Tibial nerve (tissue), 4 donors: ENCODE measurements at regions not wholly inside any gene's neighbourhood (a gene's known extent, or its start where the extent isn't known, plus 50 kb on each side); places are given as distances from the start of the nearest gene placed in this dataset.

Experiments used
- DNase-seq, 2 donors: peaks; one replicate each; pipeline ENCODE4 v3.0.0-alpha.2; 2019; ENCODE audit warnings: low spot score in 2 of 2
- H3K27ac ChIP-seq, 4 donors: fragments of 200-600 bp; sonication (generic) in 3 of 4; one replicate each; pipeline ENCODE4 v1.5.1; 2017 to 2019; ENCODE audit warnings: mild to moderate bottlenecking in 1 of 4
- H3K27me3 ChIP-seq, 2 donors: fragments of 200-600 bp; sonication (generic) in 1 of 2; one replicate each; pipeline versions ENCODE4 v1.5.1 to v1.6.0; 2017 to 2019
- H3K36me3 ChIP-seq, 3 donors: fragments of 200-600 bp; sonication (generic); one replicate each; pipeline ENCODE4 v1.5.1; 2018 to 2019
- H3K4me1 ChIP-seq, 4 donors: fragments of 200-600 bp; sonication (generic) in 3 of 4; one replicate each; pipeline ENCODE4 v1.5.1; 2017 to 2019
- H3K4me3 ChIP-seq, 4 donors: fragments of 200-600 bp; sonication (generic) in 3 of 4; one replicate each; pipeline ENCODE4 v1.5.1; 2017 to 2019; ENCODE audit warnings: mild to moderate bottlenecking in 1 of 4, moderate library complexity in 1 of 4
- H3K9me3 ChIP-seq, 4 donors: fragments of 200-600 bp; sonication (generic) in 3 of 4; one replicate each; pipeline ENCODE4 v1.5.1; 2017 to 2019
- CTCF ChIP-seq, 5 experiments: fragments of 200-600 bp in 3 of 5; fragments of 450-650 bp in 2 of 5; sonication (generic) in 3 of 5; IDR thresholded peaks; one replicate each; pipeline ENCODE4 v1.5.1; 2016 to 2019; ENCODE audit warnings: antibody characterized with exemption in 5 of 5, mild to moderate bottlenecking in 3 of 5, moderate library complexity in 2 of 5
- EP300 ChIP-seq, 2 donors: sonication (generic); formaldehyde crosslinking; IDR thresholded peaks; one replicate each; pipeline ENCODE4 v1.6.1; 2017; ENCODE audit warnings: antibody characterized with exemption in 2 of 2, mild to moderate bottlenecking in 1 of 2
- POLR2A ChIP-seq, 2 donors: fragments of 450-650 bp; IDR thresholded peaks; one replicate each; pipeline ENCODE4 v1.6.1; 2017; ENCODE audit warnings: antibody characterized with exemption in 2 of 2, mild to moderate bottlenecking in 2 of 2, moderate library complexity in 2 of 2
- WGBS, 2 donors: methylation state at CpG; one replicate each; pipeline ENCODE4 v1.1.5; 2018; 5-methylcytosine and 5-hydroxymethylcytosine counted together

GRCh38 chr6:44650947-44651346, 263.4 kb downstream of the CDC5L start:
- TF ChIP-seq CTCF (IDR thresholded peaks at IDR 0.05) = no peak
- no peak for TF ChIP-seq POLR2A (IDR thresholded peaks at IDR 0.05)
- no peak for TF ChIP-seq EP300 (IDR thresholded peaks at IDR 0.05)
- 87 to 94% methylated on average over 5 of the region's 5 CpGs for WGBS, 2 donors
- Histone ChIP-seq H3K4me1 (peaks cover 0 to 14% (median 1%) of the 10 kb centered on the region in 4 donors), H3K9me3 (no peaks in the 10 kb centered on the region), H3K27me3 (no peaks in the 10 kb centered on the region), H3K36me3 (no peaks in the 10 kb centered on the region), H3K4me3 (no peak overlapping the region), H3K27ac (no peak overlapping the region)
- DNase-seq = no peak

- H3K4me1 ChIP-seq = peaks cover 0 to 14% (median 1%) of the 10 kb centered on the region in 4 donors
- no peak overlapping the region for H3K27ac ChIP-seq
- WGBS, 2 donors = 80 to 84% methylated on average over 15 of the region's 15 CpGs
Measured at GRCh38 chr6:44651604-44652003, 264.1 kb downstream of the CDC5L start.

GRCh38 chr6:44652547-44652946, 265.0 kb downstream of the CDC5L start:
- H3K4me3 ChIP-seq = no peak overlapping the region
- no peaks in the 10 kb centered on the region for H3K36me3 ChIP-seq
- H3K9me3 ChIP-seq = no peaks in the 10 kb centered on the region
- TF ChIP-seq EP300 (IDR thresholded peaks at IDR 0.05) (no peak), CTCF (IDR thresholded peaks at IDR 0.05) (no peak), POLR2A (IDR thresholded peaks at IDR 0.05) (no peak)
- DNase-seq = no peak
- H3K27me3 ChIP-seq = no peaks in the 10 kb centered on the region
- no peak overlapping the region for H3K27ac ChIP-seq
- 93 to 100% methylated on average over 1 of the region's 1 CpG for WGBS, 2 donors
- H3K4me1 ChIP-seq = peaks cover 0 to 14% (median 1%) of the 10 kb centered on the region in 4 donors

More at GRCh38 chr6:44651604-44652003, 264.1 kb downstream of the CDC5L start:
- Histone ChIP-seq H3K27me3 (no peaks in the 10 kb centered on the region), H3K4me3 (no peak overlapping the region), H3K36me3 (no peaks in the 10 kb centered on the region), H3K9me3 (no peaks in the 10 kb centered on the region)
- TF ChIP-seq EP300 (IDR thresholded peaks at IDR 0.05) = no peak
- DNase-seq = no peak

GRCh38 chr6:44653091-44653490, 265.6 kb downstream of the CDC5L start:
- no peaks in the 10 kb centered on the region for H3K9me3 ChIP-seq
- no peak overlapping the region for H3K27ac ChIP-seq
- H3K27me3 ChIP-seq = no peaks in the 10 kb centered on the region
- peaks cover 0 to 14% (median 1%) of the 10 kb centered on the region in 4 donors for H3K4me1 ChIP-seq
- H3K4me3 ChIP-seq = no peak overlapping the region
- TF ChIP-seq EP300 (IDR thresholded peaks at IDR 0.05) = no peak
- no peak for TF ChIP-seq POLR2A (IDR thresholded peaks at IDR 0.05)
- no peak for TF ChIP-seq CTCF (IDR thresholded peaks at IDR 0.05)
- WGBS, 2 donors = 93 to 97% methylated on average over 3 of the region's 3 CpGs
- no peak for DNase-seq
- no peaks in the 10 kb centered on the region for H3K36me3 ChIP-seq

- Histone ChIP-seq H3K4me1 (peaks cover 0 to 14% (median 1%) of the 10 kb centered on the region in 4 donors), H3K9me3 (no peaks in the 10 kb centered on the region), H3K27ac (no peak overlapping the region), H3K27me3 (no peaks in the 10 kb centered on the region), H3K36me3 (no peaks in the 10 kb centered on the region), H3K4me3 (no peak overlapping the region)
- WGBS, 2 donors = 23% methylated on average over 10 of the region's 10 CpGs
- DNase-seq = no peak
- TF ChIP-seq POLR2A (IDR thresholded peaks at IDR 0.05) = no peak
Measured at GRCh38 chr6:44653761-44654218, 266.3 kb downstream of the CDC5L start.

- Histone ChIP-seq H3K27ac (peak overlapping the region in 1 of 4 donors; percentile 41), H3K27me3 (no peaks in the 10 kb centered on the region), H3K4me1 (peaks cover 0 to 11% (median 1%) of the 10 kb centered on the region in 4 donors), H3K9me3 (no peaks in the 10 kb centered on the region), H3K36me3 (no peaks in the 10 kb centered on the region), H3K4me3 (no peak overlapping the region)
- TF ChIP-seq POLR2A (IDR thresholded peaks at IDR 0.05) (no peak), CTCF (IDR thresholded peaks at IDR 0.05) (peak; percentile 93 to 98 (median 96)), EP300 (IDR thresholded peaks at IDR 0.05) (peak; percentile 57 to 89)
- DNase-seq = peak; percentile 57 to 89
- WGBS, 2 donors = 32 to 34% methylated on average over 25 to 26 of the region's 26 CpGs
Measured at GRCh38 chr6:44655412-44656342, 268.2 kb downstream of the CDC5L start.
